Thoracic aorta (tissue), 2 donors: ENCODE measurements at regions not wholly inside any gene's neighbourhood (a gene's known extent, or its start where the extent isn't known, plus 50 kb on each side); places are given as distances from the start of the nearest gene placed in this dataset.

ENCODE experiments used
- ATAC-seq: fragments of 150-250 bp; one replicate; pipeline ENCODE4 v1.8.0; 2017; ENCODE audit warnings: low read depth; ENCODE audit not compliant: insufficient number of reproducible peaks, low FRiP score
- DNase-seq: peaks from one replicate; pipeline ENCODE4 v3.0.0-alpha.2; 2020; ENCODE audit warnings: low spot score
- H3K27ac ChIP-seq, 2 donors: fragments of 200-600 bp; sonication (generic); 1 replicate in 1 of 2; 2 replicates in 1 of 2; pipeline ENCODE4 v1.5.1; 2016; ENCODE audit warnings: mild to moderate bottlenecking in 2 of 2, moderate library complexity in 2 of 2
- H3K27me3 ChIP-seq: fragments of 200-600 bp; sonication (generic); replicated peaks from 2 replicates; pipeline ENCODE4 v1.6.0; 2016; ENCODE audit warnings: mild to moderate bottlenecking; ENCODE audit not compliant: insufficient read depth
- H3K36me3 ChIP-seq: fragments of 200-600 bp; sonication (generic); one replicate; pipeline ENCODE4 v1.5.1; 2016
- H3K4me1 ChIP-seq, 2 donors: fragments of 200-600 bp; sonication (generic); 1 replicate in 1 of 2; 2 replicates in 1 of 2; pipeline versions ENCODE4 v1.5.1 to v1.6.0; 2016; ENCODE audit warnings: low read depth in 2 of 2, mild to moderate bottlenecking in 1 of 2; ENCODE audit not compliant: control insufficient read depth in 1 of 2
- H3K4me3 ChIP-seq: fragments of 200-600 bp; sonication (generic); 2 replicates; pipeline ENCODE4 v1.5.1; 2016; ENCODE audit warnings: mild to moderate bottlenecking
- H3K9me3 ChIP-seq: fragments of 200-600 bp; sonication (generic); 2 replicates; pipeline ENCODE4 v1.5.1; 2016
- TF ChIP-seq, protein P1 (sequence below): fragments of 200-600 bp; sonication (generic); IDR thresholded peaks from one replicate; pipeline ENCODE4 v1.5.1; 2019; ENCODE audit warnings: antibody characterized with exemption

- TF ChIP-seq, protein P1, sequence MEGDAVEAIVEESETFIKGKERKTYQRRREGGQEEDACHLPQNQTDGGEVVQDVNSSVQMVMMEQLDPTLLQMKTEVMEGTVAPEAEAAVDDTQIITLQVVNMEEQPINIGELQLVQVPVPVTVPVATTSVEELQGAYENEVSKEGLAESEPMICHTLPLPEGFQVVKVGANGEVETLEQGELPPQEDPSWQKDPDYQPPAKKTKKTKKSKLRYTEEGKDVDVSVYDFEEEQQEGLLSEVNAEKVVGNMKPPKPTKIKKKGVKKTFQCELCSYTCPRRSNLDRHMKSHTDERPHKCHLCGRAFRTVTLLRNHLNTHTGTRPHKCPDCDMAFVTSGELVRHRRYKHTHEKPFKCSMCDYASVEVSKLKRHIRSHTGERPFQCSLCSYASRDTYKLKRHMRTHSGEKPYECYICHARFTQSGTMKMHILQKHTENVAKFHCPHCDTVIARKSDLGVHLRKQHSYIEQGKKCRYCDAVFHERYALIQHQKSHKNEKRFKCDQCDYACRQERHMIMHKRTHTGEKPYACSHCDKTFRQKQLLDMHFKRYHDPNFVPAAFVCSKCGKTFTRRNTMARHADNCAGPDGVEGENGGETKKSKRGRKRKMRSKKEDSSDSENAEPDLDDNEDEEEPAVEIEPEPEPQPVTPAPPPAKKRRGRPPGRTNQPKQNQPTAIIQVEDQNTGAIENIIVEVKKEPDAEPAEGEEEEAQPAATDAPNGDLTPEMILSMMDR, result no peak
- H3K27me3 ChIP-seq, result no peaks in the 10 kb centered on the region
- no peak for DNase-seq
- H3K9me3 ChIP-seq, result no peaks in the 10 kb centered on the region
- H3K4me3 ChIP-seq, result no peak overlapping the region
- no peak for ATAC-seq
- H3K4me1 ChIP-seq, result peaks cover 8 to 18% of the 10 kb centered on the region in 2 donors
- H3K27ac ChIP-seq, result no peak overlapping the region
- no peaks in the 10 kb centered on the region for H3K36me3 ChIP-seq
Measured at GRCh38 chr20:39853050-39853449, 836.0 kb downstream of the MAFB start.

DNA sequence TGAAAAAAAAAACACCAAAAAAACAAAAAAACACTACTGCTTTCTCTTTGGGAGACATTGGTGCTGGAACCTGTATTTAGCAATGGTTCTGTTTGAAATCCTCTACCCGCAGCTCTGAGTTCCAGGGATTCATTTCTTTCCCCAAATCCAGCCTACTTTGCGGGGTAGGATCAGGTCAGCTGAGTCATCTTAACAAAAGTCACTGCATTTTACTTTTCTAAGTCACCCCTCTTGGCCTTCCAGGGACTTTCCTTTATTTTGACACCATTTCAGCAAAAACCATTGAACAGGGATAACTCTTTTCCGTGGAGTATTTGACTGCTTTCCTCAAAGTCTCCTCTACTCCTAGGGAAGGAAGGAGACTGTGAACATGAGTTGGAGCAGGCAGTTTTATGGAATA lies 837.6 kb downstream of the MAFB start:
- Histone ChIP-seq H3K27me3 (no peaks in the 10 kb centered on the region), H3K9me3 (no peaks in the 10 kb centered on the region), H3K36me3 (no peaks in the 10 kb centered on the region), H3K4me3 (no peak overlapping the region), H3K27ac (no peak overlapping the region), H3K4me1 (peaks cover 8 to 18% of the 10 kb centered on the region in 2 donors)
- DNase-seq, result no peak
- ATAC-seq, result no peak
- TF ChIP-seq, protein P1, result no peak

GRCh38 chr20:39850821-39851330 lies 838.2 kb downstream of the MAFB start:
- no peaks in the 10 kb centered on the region for H3K9me3 ChIP-seq
- TF ChIP-seq, protein P1, result no peak
- no peak overlapping the region for H3K27ac ChIP-seq
- no peaks in the 10 kb centered on the region for H3K27me3 ChIP-seq
- H3K4me3 ChIP-seq, result no peak overlapping the region
- H3K36me3 ChIP-seq, result no peaks in the 10 kb centered on the region
- H3K4me1 ChIP-seq, result peaks cover 8 to 18% of the 10 kb centered on the region in 2 donors
- no peak for ATAC-seq
- DNase-seq, result no peak

- peaks cover 8 to 18% of the 10 kb centered on the region in 2 donors for H3K4me1 ChIP-seq
- H3K4me3 ChIP-seq, result no peak overlapping the region
- H3K9me3 ChIP-seq, result no peaks in the 10 kb centered on the region
- DNase-seq, result no peak
- H3K36me3 ChIP-seq, result no peaks in the 10 kb centered on the region
- H3K27ac ChIP-seq, result no peak overlapping the region
- ATAC-seq, result no peak
- no peaks in the 10 kb centered on the region for H3K27me3 ChIP-seq
- TF ChIP-seq, protein P1, result no peak
Measured at GRCh38 chr20:39850246-39850645, 838.8 kb downstream of the MAFB start.

DNA sequence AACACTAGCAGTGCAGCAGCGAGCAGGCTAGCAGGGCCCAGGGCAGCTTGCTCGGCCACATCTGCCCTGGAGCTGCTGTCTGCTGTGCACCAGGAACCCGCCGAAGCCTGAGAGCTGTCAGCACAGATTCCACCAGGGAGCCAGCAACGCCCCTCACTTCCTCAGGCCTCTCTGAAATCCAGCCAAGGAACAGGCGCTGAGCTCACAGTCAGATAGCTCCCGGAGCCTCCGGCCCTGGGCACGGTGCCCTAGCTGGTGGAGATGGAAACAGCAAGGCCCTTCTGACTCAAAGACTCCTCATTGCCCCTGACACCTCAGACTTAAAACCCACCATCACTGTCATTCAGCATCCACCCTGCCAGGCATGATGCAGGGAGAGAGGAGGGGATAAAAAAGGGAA lies 839.4 kb downstream of the MAFB start:
- H3K4me3 ChIP-seq, result no peak overlapping the region
- H3K9me3 ChIP-seq, result no peaks in the 10 kb centered on the region
- peaks cover 8 to 18% of the 10 kb centered on the region in 2 donors for H3K4me1 ChIP-seq
- H3K27me3 ChIP-seq, result no peaks in the 10 kb centered on the region
- ATAC-seq (no peak), DNase-seq (peak; percentile 58)
- TF ChIP-seq, protein P1, result no peak
- no peak overlapping the region for H3K27ac ChIP-seq
- no peaks in the 10 kb centered on the region for H3K36me3 ChIP-seq
